ENCODE measurements at regions not wholly inside any gene's neighbourhood (a gene's known extent, or its start where the extent isn't known, plus 50 kb on each side); places are given as distances from the start of the nearest gene placed in this dataset.
A peak's percentile ranks its signal among the peaks of the same experiment; 100 is the strongest.
"Not testable (repeated sequence)": the region's sequence is repeated elsewhere in the genome, so short reads cannot be mapped to it uniquely, and the experiment has no call there.

GRCh38 chr14:70269582-70269981 is 80.8 kb upstream of the SLC8A3 start:
- no peak for DNase-seq

GRCh38 chr14:70268760-70269159 is 80.0 kb upstream of the SLC8A3 start:
- no peak for DNase-seq

DNA sequence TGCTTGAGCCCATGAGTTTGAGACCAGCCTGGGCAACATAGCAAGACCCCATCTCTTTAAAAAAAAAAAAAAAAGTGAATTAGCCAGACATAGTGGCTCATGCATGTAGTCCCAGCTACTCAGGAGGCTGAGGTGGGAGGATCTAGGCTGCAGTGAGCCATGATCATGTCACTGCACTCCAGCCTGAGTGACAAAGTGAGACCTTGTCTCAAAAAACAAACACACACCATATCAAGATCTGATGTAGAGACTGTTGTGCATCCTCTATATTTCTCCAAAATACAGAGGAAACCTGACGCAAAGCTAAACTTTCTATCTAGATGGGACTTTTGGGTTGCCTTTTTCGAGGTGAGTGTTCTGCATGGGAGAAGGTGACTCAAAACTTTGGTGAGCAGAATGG is 77.4 kb upstream of the SLC8A3 start:
- no peak for DNase-seq

DNA sequence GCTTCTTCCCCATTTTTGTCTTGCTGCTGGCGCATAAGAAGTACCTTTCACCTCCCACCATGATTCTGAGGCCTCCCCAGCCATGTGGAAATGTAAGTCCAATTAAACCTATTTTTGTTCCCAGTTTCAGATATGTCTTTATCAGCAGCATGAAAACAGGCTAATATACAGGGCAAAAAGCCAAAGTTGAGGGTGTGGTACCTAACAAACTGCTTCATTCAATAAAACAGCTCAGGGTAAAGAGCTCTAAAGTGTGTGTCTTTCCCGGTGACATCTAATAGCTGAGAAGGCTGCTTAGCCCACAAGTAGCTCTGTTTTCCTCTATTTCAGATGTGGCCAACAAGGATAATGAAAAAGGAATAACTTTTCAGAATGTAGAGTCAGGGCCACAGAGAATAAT is 76.7 kb upstream of the SLC8A3 start:
- DNase-seq: no peak

DNA sequence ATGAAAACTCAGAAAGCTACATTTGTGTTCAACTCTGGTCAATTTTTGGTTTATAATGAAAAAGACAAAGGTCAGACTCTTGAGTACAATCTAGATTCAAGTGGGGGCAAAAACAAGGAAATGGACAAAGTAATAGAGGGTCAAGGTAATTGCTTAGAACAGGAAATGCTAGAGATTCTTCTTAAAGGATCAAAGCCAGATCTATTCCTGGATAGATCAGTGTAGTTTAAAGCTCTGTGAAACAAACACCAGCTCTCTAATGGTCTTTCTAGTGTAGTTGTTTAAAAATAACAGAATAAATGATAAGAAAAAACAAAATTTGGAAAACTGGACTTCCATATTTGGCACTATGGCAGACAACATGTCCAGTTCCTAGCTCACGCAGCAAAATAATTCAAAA is 70.7 kb upstream of the SLC8A3 start:
- no peak for DNase-seq

- DNase-seq: peak; percentile 25
These were observed 68.8 kb upstream of the SLC8A3 start for GRCh38 chr14:70257526-70257925.

DNA sequence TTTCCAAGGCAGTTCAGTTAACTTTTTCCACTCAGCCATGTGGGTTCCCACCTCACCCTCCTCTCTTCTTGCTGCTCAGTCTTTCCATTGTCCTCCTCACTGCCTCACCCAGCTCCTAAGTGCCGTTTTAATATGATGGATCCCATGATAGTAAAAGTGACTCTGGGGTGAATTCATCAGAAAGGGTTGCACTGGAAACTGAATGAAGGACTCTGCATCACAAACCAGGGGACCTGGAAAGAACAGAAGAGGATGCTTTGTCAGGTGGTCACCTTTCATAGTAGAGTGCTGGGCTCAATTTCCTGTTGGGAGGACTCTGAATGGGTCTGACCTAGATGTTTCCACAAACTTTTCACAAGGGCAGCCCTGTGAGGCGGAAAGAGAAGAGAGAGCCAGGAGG is 67.8 kb upstream of the SLC8A3 start:
- no peak for DNase-seq

- peak; percentile 7 for DNase-seq
These were observed 66.6 kb upstream of the SLC8A3 start for GRCh38 chr14:70255071-70256057.

DNA sequence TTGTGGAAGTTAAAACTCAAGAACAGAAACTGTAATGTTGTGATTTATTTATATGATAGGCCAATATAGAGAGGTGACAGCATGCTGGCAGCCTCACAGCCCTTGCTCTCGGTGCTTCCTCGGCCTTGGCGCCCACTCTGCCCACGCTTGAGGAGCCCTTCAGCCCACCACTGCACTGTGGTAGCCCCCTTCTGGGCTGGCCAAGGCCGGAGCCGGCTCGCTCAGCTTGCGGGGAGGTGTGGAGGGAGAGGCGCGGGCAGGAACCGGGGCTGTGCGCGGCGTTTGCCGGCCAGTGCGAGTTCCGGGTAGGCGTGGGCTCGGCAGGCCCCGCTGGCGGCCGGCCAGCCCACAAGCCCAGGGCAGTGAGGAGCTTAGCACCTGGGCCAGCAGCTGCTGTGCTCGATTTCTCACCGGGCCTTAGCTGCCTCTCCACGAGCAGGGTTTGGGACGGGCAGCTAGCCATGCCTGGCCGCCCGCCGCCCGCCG is 65.8 kb upstream of the SLC8A3 start:
- peak; percentile 82 for DNase-seq

GRCh38 chr14:70253547-70253946 is 64.8 kb upstream of the SLC8A3 start:
- not testable (repeated sequence) for DNase-seq

DNA sequence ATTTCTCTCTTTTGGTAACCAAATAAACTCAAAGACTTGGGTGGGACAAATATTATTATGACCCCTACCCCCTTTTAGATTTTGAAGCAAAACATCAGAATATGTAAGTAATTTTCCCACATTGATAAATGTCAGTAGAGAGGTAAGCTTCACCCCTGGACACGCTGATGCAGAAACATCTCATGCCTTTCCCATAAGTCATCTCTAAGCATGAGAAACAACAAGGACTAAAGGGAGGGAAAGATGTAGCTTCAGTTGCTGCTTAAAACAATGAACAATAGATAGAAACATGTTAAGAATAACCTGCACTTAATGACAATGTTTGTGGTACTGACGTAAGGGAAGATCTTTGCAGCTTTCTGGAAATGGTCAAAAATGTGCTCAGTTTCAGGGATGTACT is 56.3 kb upstream of the SLC8A3 start:
- DNase-seq: no peak

DNA sequence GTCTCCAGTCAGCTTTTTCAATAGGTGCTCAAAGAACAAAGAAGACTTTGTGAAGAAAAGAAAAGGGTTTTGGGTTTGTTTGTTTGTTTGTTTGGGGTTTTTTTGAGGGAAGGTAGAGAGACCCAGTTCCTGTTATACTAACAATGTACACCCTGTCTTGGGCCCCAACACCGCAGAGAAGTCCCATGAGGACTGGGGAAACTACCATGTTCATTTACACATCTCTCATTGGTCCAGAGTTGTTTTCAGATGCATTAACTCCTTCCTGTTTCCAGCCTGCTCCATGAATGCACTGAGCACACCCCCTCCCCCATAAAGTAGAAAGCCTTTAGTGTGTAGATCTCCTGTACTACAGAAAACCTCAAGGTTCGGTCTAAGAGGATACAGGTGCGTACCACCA is 51.1 kb upstream of the SLC8A3 start:
- DNase-seq: no peak

DNA sequence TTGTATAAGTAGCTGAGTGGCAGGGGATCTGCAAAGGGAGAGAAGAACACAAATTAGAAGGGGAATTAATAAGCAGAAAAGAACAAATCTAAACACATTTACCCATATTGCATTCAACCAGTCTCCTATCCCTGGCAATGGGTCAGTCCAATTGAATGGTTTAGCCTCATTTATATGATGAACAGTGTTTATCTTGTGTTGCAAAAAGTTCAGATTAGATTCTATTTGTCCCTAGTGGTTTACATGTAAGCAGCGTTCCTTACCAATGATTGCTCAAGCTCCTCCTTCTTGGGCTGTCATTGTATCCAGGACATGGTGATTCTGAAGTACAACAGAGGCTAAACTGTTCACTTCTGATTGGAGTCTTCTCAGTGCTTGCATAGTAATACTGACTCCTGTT is 49.9 kb upstream of the SLC8A3 start:
- DNase-seq: not testable (repeated sequence)

Measured in RPMI8226 (cell line).